A673 (cell line): ENCODE measurements at regions not wholly inside any gene's neighbourhood (a gene's known extent, or its start where the extent isn't known, plus 50 kb on each side); places are given as distances from the start of the nearest gene placed in this dataset.

Source experiments
- BruUV-seq: library from RNA; stranded (reverse); fragments of 400-500 nt; replicated peaks from 2 replicates; lab custom pipeline; 2021; lab: Mats Ljungman, UMichigan
- CTCF ChIA-PET: fragments of 300-600 bp; sonication (Branson Sonifier 250); formaldehyde crosslinking; loops from one replicate; lab custom pipeline; 2022; ENCODE audit warnings: antibody characterized with exemption; lab: Charles Lee
- POLR2A ChIA-PET: fragments of 300-600 bp; sonication (Branson Sonifier 250); formaldehyde crosslinking; loops from one replicate; lab custom pipeline; 2022; ENCODE audit warnings: antibody characterized with exemption; ENCODE audit not compliant: low non-redundant PET; lab: Charles Lee
- DNase-seq: peaks from one replicate; pipeline ENCODE4 v3.0.0-alpha.2; 2015; ENCODE audit warnings: low spot score
- H3K27ac ChIP-seq: fragments of 200-600 bp; sonication (generic); 2 replicates; pipeline ENCODE4 v1.5.1; 2016; ENCODE audit warnings: mixed run types, low read depth, mild to moderate bottlenecking, mixed read lengths, antibody characterized with exemption, low read length; ENCODE audit not compliant: poor library complexity, severe bottlenecking
- H3K27me3 ChIP-seq: fragments of 200-600 bp; sonication (generic); replicated peaks from 2 replicates; pipeline ENCODE4 v1.6.1; 2017; ENCODE audit warnings: mixed run types, low read depth, mild to moderate bottlenecking, mixed read lengths, antibody characterized with exemption, low read length; ENCODE audit not compliant: insufficient read depth, poor library complexity
- H3K36me3 ChIP-seq: fragments of 200-600 bp; sonication (generic); 2 replicates; pipeline ENCODE4 v1.6.1; 2016; ENCODE audit warnings: mixed run types, mild to moderate bottlenecking, mixed read lengths, antibody characterized with exemption, low read length; ENCODE audit not compliant: insufficient read depth, poor library complexity, severe bottlenecking
- H3K4me1 ChIP-seq: fragments of 200-600 bp; sonication (generic); 2 replicates; pipeline ENCODE4 v1.6.1; 2017; ENCODE audit warnings: mixed run types, mild to moderate bottlenecking, mixed read lengths, antibody characterized with exemption, low read length; ENCODE audit not compliant: insufficient read depth, poor library complexity, severe bottlenecking
- H3K4me3 ChIP-seq: fragments of 200-600 bp; sonication (generic); 2 replicates; pipeline ENCODE4 v1.5.1; 2016; ENCODE audit warnings: low read depth, mixed run types, mild to moderate bottlenecking, mixed read lengths, low read length; ENCODE audit not compliant: poor library complexity, severe bottlenecking
- H3K9me3 ChIP-seq: fragments of 200-600 bp; sonication (generic); 2 replicates; pipeline ENCODE4 v1.6.1; 2016; ENCODE audit warnings: mixed run types, low read depth, mild to moderate bottlenecking, mixed read lengths, antibody characterized with exemption, low read length; ENCODE audit not compliant: poor library complexity, severe bottlenecking
- CTCF ChIP-seq: fragments of 300-800, 200-600 bp; sonication (generic); conservative IDR thresholded peaks from 2 replicates; pipeline ENCODE4 v1.5.1; 2017; ENCODE audit warnings: low read depth, mild to moderate bottlenecking, antibody characterized with exemption, low read length, moderate library complexity, mixed read lengths
- EZH2 ChIP-seq: fragments of 200-600 bp; sonication (generic); IDR thresholded peaks from 2 replicates; pipeline ENCODE4 v1.6.1; 2017; ENCODE audit warnings: borderline replicate concordance, low read depth, mild to moderate bottlenecking, mixed read lengths, antibody characterized with exemption, low read length; ENCODE audit not compliant: poor library complexity, severe bottlenecking
- intact Hi-C: fragments of 100-400 bp; cut with micrococcal nuclease; formaldehyde crosslinking; loops from one replicate; pipeline ENCODE4 v1.10.0; 2022; ENCODE audit not compliant: unreplicated experiment

- TF ChIP-seq EZH2 (no peak), CTCF (no peak)
- ChIA-PET POLR2A (no interaction called here), CTCF (no interaction called here)
- intact Hi-C loops = no loop called here
- BruUV-seq = no TSS peak
- Histone ChIP-seq H3K4me1 (peaks cover 8% of the 10 kb centered on the region), H3K36me3 (no peaks in the 10 kb centered on the region), H3K9me3 (no peaks in the 10 kb centered on the region), H3K27me3 (no peaks in the 10 kb centered on the region), H3K27ac (no peak overlapping the region), H3K4me3 (no peak overlapping the region)
- no peak for DNase-seq
These were observed 518.6 kb downstream of the CCDC171 start for GRCh38 chr9:16071400-16071799.

- ChIA-PET POLR2A (no interaction called here), CTCF (no interaction called here)
- DNase-seq = peak; percentile 45
- H3K4me1 ChIP-seq = peaks cover 8% of the 10 kb centered on the region
- intact Hi-C loops = no loop called here
- H3K36me3 ChIP-seq = no peaks in the 10 kb centered on the region
- no TSS peak for BruUV-seq
- peak overlapping the region; percentile 61 for H3K27ac ChIP-seq
- no peak overlapping the region for H3K4me3 ChIP-seq
- no peaks in the 10 kb centered on the region for H3K27me3 ChIP-seq
- no peaks in the 10 kb centered on the region for H3K9me3 ChIP-seq
- TF ChIP-seq EZH2 (no peak), CTCF (no peak)
These were observed 522.1 kb downstream of the CCDC171 start for GRCh38 chr9:16074963-16075362.

DNA sequence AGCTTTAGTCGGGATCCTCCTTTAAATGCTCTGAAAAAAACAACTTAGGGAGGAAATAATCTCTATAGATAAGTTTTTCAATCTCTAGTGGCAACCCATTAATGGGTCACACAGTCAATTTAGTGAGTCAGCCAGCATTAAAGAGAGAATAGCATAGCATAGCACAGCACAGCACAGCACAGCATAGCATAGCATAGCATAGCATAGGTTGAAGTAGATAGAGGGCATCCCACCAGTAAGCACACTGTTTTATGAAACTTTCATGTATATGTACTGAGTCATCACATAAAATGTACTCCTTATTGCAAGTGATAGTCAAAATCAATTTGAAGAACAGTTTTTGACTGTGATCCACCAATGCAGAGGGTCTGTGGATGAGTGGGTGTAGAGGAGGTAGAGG lies 522.9 kb downstream of the CCDC171 start:
- no TSS peak for BruUV-seq
- TF ChIP-seq CTCF (no peak), EZH2 (no peak)
- ChIA-PET POLR2A (no interaction called here), CTCF (no interaction called here)
- Histone ChIP-seq H3K27me3 (no peaks in the 10 kb centered on the region), H3K4me1 (peaks cover 8% of the 10 kb centered on the region), H3K4me3 (no peak overlapping the region), H3K36me3 (no peaks in the 10 kb centered on the region), H3K9me3 (no peaks in the 10 kb centered on the region), H3K27ac (peak overlapping the region; percentile 61)
- no peak for DNase-seq
- intact Hi-C loops = no loop called here

GRCh38 chr9:16076511-16076910 lies 523.7 kb downstream of the CCDC171 start:
- no peaks in the 10 kb centered on the region for H3K9me3 ChIP-seq
- H3K36me3 ChIP-seq = no peaks in the 10 kb centered on the region
- POLR2A ChIA-PET = no interaction called here
- TF ChIP-seq EZH2 (no peak), CTCF (no peak)
- DNase-seq = no peak
- CTCF ChIA-PET = no interaction called here
- BruUV-seq = no TSS peak
- peaks cover 8% of the 10 kb centered on the region for H3K4me1 ChIP-seq
- H3K27ac ChIP-seq = no peak overlapping the region
- intact Hi-C loops = no loop called here
- no peaks in the 10 kb centered on the region for H3K27me3 ChIP-seq
- H3K4me3 ChIP-seq = no peak overlapping the region
